Effector CD8-positive, alpha-beta T cell (primary cell): ENCODE measurements at regions not wholly inside any gene's neighbourhood (a gene's known extent, or its start where the extent isn't known, plus 50 kb on each side); places are given as distances from the start of the nearest gene placed in this dataset.

Source experiments
- DNase-seq: peaks from one replicate; lab custom pipeline; 2025; lab: John Stamatoyannopoulos, UW

DNA sequence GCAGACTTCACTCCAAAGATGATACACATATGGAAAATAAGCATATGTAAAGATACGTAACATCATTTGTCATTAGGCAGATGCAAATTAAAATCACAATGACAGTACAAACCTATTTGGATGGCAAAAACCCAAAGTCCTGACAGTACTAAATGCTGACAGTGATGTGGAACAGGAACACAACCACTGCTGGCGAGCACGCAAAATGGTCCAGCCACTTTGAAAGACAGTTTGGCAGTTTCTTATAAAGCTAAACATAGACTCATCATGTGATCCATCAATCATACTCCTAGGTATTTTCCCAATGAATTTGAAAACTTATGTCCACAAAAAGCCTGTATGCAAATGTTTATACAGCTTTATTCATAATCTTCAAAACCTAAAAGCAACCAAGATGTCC, 200.7 kb downstream of the RAMP3 start:
- no peak for DNase-seq

DNA sequence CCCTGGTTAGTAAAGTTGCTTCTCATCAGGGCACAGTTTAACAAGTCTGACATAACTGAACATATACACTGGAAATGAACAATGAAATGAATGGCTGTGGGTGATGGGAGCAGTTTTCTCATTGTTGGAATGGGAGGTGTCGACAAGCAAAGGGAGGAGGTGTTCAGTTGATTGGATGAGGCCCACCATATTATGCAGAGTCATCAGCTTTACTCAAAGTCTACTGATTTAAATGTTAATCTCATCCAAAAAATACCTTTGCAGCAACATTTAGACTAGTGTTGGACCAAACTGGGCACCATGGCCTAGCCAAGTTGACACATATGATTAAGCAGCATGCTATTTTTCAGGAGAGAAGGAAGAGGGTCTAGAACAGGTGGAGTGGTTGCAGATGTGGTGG, 201.7 kb downstream of the RAMP3 start:
- no peak for DNase-seq

DNA sequence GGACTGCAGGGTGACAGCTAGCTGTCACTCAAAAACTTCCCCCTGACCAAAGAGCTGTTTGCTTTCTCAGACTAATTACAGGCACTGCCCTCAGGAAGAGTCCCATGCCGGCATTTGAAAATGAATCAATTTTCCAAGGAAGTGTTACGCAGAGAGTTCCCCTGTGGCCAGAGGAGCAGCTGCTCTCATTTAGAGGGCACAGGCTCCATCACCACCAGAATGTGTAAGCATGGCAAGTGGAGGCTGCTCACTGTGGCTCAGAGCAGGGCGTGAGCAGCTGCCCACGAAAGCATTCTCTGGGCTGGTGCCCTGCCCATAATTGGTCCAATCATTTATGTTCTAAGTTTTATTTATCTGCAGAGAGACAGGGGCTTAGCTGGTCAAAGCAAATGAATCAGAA, 202.2 kb downstream of the RAMP3 start:
- no peak for DNase-seq

DNA sequence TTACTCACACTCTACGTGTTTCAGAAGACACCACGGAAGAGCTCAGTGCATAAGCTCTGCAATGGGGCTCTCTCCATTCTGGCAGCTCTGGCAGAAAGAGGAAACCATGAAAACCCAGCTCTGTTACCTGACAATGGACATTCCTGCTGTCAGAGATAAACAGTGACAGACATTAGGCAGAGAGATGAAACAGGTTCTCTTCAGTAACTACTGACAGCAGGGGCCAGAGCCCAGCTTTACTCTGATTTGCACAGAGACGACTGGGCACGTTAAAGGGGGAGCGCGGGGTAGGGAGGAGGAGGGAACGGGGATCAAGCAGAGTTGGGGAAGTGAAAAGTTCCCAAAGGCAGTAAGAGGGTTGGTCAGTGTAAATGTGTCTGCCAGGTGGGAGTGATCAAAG, 206.1 kb downstream of the RAMP3 start:
- DNase-seq: no peak

DNA sequence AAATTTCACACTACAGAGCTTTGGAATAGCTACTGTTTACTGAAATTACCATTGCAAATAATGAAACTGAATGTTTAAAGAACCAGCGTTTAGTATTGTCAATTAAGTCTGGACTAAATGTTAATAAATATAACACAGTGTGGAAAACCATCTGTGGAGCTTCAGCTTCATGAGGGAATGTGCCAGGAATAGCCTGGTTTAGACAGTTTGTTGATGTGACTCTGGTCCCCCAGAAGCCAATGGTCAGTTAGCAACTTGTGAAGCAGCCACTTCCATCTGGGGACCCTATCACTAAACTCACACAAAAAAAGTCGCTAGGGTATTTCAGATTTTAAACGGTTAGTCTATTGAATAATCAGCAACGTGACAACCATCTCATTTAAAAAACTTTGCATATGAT, 207.8 kb downstream of the RAMP3 start:
- no peak for DNase-seq

DNA sequence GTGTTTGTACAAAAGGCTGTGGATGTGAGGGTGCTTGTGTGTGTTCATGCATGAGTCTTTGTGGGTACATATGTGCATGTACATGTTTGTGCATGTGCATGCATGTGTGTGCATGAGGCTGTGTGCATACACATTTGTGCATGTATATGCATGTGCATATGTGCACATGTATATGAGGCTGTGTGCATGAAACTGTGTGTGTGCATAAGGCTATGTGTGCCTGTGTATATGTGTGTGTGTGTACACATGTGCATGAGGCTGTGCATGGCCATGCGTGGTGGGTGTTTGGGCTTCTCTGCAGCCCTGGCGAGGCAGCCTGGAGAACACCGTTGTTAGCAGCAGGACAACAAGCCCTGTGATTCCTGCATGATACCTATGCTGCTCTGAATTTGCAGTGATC, 207.7 kb upstream of the ADCY1 start:
- no peak for DNase-seq

DNA sequence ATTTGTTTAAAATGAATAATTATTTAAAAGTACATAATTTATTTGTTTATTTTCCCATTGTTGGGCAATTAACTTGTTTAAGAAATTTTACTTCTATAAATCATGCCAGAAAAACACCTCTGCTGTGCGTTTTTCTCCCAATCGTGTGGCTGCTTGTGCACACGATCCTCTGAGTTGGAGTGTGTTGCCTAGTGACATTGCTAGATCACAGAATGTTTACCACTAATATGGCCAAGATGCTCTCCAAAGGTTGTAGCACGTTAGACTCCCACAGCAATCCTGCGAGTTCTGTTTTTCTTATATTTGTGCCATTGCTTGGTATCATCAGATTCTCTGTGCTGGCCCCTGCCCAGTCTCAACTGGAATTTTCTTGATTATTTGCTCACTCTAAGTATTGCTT, 207.1 kb upstream of the ADCY1 start:
- DNase-seq: no peak

DNA sequence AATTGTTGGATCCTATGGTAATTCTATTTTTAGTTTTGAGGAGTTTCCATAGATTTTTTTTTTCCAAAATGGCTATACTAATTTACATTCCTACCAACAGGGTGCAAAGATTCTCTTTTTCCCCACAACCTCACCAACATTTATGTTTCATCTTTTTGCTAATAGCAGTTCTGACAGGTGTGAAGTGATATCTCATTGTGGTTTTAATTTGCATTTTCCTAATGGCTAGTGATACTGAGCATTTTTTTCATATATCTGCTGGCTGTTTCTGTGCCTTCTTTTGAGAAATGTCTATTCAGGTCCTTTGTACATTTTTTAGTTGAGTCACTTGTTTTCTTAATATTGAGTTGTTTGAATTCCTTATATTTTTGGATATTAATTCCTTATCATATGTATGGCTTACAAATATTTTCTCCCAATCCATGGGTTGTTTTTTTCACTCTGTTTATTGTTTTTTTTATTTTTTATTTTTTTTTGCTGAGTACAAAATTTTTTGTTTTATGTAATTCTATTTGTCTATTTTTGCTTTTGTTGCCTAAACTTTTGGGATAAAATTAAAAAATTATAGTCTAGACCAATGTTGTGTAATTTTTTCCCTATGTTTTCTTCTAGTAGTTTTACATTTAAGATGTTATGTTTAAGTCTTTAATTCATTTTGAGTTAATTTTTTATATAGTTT, 205.9 kb upstream of the ADCY1 start:
- DNase-seq: no peak

DNA sequence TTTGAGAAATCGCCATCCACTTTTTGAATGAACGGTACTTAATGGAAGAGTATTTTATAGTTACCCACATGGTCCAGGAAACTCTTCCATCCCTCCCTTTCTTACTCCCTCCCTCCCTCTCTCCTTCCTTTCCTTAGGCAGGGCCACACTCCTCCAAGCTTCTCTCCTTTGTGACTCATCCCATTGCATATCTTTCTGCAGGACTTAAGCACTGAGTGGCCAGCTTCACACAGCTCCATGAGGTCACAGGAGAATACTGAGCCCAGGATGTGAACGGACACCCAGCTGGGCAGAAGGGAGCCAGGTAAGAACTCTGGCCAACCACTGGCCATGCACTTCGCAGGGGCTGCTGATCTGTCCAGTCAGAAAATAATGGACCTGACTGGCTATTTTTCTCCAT, 189.7 kb upstream of the ADCY1 start:
- DNase-seq: no peak

DNA sequence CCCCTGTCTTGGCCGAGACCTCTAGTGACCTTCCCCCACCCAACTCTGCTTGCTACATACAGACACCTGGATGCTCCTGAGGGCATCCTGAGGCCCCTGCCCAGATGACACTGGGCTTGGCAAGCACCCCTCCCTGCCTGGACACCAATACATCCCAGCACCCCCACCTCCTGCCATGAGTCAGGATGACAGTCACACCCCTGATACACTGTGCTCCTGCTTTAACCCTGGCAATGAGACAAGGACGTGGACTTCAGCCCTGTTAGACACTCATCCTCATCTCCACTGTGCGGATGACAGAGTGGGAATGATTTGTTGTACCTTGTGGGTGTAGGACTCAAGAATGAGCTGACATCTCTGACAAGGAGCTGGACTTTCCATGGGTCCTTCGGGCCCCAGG, 186.3 kb upstream of the ADCY1 start:
- DNase-seq: no peak

DNA sequence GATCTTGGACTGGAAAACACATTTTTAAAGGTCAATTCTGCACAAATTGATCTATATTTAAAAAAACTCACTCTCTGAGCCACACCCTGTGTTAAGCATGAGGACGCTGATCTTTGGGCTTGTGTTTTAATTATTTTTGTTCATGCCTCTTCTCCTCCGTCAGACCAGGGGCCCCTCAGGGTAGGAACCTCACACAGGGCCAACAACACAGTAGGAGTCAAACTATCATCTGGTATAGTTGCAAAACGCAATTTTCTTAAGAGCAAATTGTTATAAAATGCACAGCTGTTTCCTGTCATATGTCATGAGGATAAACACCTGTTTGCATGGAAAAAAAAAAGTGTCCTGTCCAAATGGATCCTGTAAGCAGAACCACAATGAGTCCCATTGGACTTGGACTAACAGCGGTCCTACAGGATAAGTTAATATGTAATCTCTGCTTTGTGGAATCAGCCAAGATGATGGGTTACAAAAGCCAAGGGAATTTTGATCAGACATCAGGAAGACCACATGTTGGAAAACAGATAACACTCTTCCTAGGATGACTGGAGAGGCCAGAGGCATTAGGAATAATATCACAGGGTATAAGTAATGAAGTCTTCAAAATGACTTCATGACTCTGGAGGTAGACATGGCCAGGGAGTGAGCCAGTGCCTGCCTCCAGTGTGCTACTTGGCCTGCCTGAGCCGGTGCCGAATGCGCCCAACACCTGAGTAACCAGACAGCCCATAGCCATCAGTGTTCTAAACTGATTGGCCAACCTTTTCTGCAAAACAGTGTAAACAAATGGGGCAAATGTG, 184.9 kb upstream of the ADCY1 start:
- DNase-seq: no peak

DNA sequence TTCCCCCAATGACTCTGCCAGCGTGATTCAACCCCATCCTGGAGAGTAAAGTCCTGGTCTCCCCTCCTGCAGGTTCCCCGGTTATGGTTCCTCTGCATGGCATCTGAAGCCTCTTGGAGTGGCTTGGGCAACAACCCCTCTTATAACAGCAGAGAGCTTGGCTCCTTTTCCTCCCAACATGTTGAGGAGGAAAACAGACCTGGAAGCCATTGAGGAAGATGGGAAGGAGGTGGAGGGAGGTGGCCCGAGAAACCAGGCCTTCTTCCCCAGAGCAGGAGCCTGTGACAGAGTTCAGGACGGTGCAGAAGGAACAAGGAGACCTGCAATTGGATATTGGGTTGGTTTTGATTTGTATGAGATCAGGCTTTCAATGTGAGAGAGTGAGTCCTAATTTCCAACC, 184.0 kb upstream of the ADCY1 start:
- DNase-seq: no peak

DNA sequence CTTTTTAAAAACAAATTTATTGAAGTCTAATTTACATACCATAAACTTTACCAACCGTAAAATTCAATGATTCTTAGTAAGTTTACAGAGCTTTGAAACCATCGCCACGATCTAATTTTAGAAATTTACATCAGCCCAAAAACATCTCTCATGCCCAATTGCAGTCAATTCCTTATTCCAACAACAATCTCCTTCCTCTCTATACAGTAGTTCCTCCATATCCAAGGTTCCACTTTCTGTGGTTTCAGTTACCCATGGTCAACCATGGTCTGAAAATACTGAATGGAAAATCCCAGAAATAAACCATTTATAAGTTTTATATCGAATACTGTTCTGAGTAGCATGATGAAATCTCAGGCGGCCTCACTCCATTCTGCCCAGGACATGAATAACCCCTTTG, 183.4 kb upstream of the ADCY1 start:
- no peak for DNase-seq

DNA sequence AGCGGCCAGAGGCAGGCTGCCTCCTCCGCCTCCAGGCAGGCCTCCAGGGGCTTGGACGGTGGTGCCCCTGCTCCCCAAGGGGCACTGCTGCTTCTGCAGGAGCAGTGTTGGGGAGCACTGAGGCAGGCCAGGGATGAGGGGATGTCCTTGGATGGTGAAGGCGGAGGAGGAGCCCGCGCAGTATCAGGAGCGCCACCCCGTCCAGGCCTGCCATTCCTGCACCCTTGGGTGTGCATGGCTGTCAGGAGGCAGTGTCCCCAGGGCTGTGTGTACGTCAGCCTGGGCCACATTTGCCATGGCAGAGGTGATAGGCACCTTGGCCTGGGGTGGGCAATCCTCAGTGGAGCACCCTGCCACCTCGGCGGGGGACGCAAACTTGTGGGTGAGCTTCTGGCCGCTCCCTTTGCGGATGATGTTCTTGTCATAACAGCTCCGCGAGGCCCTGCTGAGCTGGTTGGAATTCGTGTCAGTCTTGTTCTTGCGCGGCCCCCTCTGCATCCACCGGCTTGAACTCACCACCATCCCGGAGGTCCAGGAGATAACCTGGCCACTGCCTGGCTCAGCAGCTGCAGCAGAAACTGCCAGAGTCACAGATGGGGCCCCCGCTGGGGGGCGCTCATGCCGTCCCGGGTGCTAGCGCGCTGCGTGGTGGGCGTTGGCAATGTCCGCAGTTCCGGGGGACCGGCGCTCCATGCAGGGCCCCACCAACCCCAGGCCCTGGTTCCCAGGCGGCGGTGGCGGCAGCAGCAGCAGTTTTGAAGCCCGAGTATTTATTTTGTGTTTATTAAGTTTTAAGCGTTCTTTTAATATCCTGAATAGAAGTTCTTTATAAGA, 182.3 kb upstream of the ADCY1 start:
- DNase-seq: no peak

DNA sequence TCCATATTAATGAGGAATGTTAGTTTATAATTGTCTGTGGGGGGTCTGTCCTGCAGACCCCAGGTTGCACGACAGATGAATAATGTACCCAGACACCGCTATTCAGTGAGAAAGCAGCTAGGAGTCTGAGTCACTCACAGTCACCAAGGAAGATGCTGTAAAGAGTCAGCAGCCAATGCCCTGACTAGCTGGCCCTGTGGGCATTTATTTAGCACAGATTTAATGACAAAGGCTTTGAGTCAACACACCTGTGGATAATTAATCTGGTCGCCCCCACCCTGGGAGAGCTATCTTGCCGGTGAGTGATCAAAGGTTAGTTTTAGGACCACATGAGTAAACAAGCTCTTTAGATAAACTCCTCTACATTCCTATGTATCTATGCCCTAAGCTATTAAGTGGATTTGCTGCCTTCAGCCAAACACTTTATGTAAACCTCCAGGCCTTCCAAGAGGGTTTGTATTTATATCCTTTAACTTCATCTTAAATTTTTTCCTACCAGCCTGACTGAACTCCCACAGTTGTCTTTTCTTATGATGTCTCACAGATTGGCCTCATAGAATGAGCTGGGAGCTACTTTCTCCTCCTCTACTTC, 180.0 kb upstream of the ADCY1 start:
- DNase-seq: no peak

DNA sequence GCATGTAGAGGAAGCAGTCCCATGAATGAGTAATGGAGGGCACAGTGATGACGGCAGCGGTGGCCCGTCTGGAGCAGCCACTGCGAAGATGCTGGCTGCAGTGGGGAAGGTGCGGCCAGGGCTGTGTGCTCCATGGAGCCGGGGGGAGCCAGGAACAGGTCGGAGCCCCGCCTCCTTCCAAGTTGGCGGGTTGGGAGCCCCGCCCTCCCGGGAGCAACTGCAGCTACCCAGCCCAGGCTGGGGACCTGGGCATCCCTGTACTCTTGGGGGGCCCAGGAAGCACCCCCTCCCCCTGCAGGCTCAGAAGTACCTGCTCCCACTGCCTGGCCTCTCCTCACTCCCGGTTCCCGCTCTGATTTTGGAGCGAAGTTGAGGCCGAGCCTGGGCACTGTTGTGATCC, 175.1 kb upstream of the ADCY1 start:
- DNase-seq: no peak

DNA sequence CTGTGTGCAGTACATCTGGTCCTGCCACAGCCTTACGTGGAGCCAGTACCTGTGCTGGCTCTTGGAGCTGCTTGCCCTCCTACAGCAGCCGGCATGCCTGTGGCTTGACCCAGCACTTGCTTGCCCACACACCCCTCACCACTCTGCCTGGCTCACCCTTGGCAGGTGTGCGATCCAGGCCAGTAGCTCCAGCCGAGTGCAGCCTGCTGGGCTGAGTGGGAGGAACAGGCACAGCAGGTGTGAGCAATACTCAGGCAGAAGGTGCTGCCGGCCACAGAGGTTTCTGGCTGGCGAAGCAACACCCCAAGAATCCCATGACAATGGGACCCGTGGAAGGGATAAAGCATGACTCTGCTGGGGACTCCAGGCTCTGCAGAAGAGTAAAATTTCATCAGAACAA, 173.5 kb upstream of the ADCY1 start:
- DNase-seq: no peak

DNA sequence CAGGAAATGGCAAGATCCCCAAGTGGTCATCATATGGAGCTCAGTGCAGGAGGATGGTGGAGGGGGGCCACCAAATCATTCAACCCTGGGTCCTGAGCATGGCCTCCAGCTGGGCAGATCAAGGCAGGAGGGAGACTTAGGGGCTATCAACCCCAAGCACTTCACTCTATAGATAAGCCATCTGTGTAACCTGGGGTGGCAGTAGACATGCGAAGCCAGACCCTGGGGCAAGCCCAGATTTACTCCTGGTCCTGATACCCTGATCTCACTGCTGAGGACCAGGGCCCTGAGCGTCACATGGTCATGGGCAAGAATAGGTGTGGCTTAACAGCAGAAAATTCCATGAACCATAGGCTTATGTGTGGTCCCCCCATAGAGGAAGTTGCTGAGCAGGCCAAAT, 173.0 kb upstream of the ADCY1 start:
- no peak for DNase-seq

DNA sequence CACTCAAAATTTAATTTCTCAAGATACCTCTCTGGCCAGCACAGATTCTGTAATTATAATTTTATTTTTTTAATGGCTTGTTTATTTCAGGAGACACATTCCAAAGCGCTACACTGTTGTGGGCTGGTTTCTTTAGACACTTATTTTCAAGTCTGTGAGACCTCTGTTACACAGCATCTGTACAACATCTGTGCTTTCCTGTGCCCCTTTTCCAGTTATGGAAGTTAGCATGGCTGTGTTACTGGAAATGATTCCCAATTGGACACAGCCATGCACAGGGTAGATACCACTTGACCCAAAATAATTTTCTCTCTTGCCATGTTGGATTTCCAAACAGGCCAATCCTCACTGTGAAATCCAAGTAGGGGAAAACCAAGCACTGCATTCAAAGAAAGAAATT, 172.3 kb upstream of the ADCY1 start:
- DNase-seq: no peak

DNA sequence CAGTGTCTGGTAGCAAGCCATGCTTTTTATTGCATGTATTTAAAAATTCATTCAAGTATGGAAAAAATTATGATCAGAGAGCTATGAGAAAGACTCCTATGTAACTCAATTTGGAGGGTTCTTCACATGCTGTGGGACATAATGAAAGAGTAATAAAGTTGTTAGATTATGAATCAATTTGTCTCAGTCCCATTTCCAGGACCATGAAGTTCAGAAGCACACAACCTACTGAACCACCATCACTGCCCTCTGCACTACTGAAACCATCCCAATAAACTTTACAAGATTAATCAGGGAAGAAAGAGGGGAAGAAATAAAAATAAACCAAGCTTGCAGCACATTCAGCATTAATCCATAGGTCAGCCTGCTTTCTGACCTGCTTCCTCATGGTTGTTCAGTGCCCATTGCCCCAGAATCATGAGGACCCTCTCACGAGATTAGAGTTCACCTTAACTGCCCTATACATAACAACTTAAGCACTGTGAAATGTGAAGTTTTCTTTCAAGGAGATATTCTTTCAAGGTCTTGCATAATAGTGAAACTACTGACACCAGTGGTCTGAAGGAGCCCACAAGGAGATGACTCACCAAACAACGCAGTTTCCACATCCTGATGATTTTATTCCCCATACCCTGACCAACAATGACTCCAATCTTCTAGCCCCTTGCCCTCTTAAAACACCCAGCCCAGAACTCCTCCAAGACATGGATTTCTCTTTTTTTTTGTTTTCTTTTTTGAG, 171.5 kb upstream of the ADCY1 start:
- no peak for DNase-seq

DNA sequence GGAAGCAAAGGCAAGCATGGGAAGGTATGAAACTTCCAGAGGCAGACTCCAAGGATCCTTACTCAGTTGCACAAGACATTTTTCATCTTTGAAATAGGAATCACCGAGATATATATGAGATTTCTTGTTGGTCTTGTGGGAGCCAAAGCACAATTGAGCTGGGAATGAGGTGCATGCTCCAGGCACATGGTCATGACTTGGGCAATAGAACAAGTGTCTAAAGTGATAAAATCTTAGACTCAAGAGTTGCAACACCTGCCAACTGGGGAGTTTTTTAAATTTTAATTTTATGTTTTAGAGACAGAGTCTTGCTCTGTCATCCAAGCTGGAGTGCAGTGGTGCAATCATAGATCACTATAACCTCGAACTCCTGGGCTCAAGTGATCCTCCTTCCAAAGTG, 169.5 kb upstream of the ADCY1 start:
- DNase-seq: no peak
